Anterior cingulate cortex (tissue), 58 donors: ENCODE measurements at regions not wholly inside any gene's neighbourhood (a gene's known extent, or its start where the extent isn't known, plus 50 kb on each side); places are given as distances from the start of the nearest gene placed in this dataset.

ENCODE experiments used
- DNase-seq, 58 donors: peaks; one replicate each; lab custom pipeline; 2025; lab: John Stamatoyannopoulos, UW

- no peak for DNase-seq
Observed at GRCh38 chr2:184463102-184463865, 135.0 kb upstream of the ZNF804A start.

GRCh38 chr2:184463866-184464248 lies 134.5 kb upstream of the ZNF804A start:
- DNase-seq, result no peak

GRCh38 chr2:184468826-184469225 lies 129.5 kb upstream of the ZNF804A start:
- no peak for DNase-seq

- no peak for DNase-seq
Observed at GRCh38 chr2:184472481-184472880, 125.8 kb upstream of the ZNF804A start.

GRCh38 chr2:184481865-184482264 lies 116.5 kb upstream of the ZNF804A start:
- no peak for DNase-seq

- DNase-seq, result no peak
Observed at GRCh38 chr2:184498936-184499335, 99.4 kb upstream of the ZNF804A start.

GRCh38 chr2:184504252-184504651 lies 94.1 kb upstream of the ZNF804A start:
- DNase-seq, result no peak

GRCh38 chr2:184507254-184507653 lies 91.1 kb upstream of the ZNF804A start:
- DNase-seq, result no peak

GRCh38 chr2:184517402-184517801 lies 80.9 kb upstream of the ZNF804A start:
- DNase-seq, result no peak

- DNase-seq, result no peak
Observed at GRCh38 chr2:184520441-184520840, 77.9 kb upstream of the ZNF804A start.

GRCh38 chr2:184523732-184524131 lies 74.6 kb upstream of the ZNF804A start:
- DNase-seq, result no peak

GRCh38 chr2:184524551-184525382 lies 73.6 kb upstream of the ZNF804A start:
- no peak for DNase-seq

- DNase-seq, result no peak
Observed at GRCh38 chr2:184527058-184527457, 71.3 kb upstream of the ZNF804A start.

- DNase-seq, result no peak
Observed at GRCh38 chr2:184528119-184528518, 70.2 kb upstream of the ZNF804A start.

- no peak for DNase-seq
Observed at GRCh38 chr2:184530239-184530638, 68.1 kb upstream of the ZNF804A start.

GRCh38 chr2:184530959-184531358 lies 67.4 kb upstream of the ZNF804A start:
- no peak for DNase-seq

GRCh38 chr2:184532551-184532950 lies 65.8 kb upstream of the ZNF804A start:
- no peak for DNase-seq

- DNase-seq, result no peak
Observed at GRCh38 chr2:184534986-184535385, 63.3 kb upstream of the ZNF804A start.

GRCh38 chr2:184540246-184540789 lies 58.0 kb upstream of the ZNF804A start:
- no peak for DNase-seq

- no peak for DNase-seq
Observed at GRCh38 chr2:184541591-184541990, 56.7 kb upstream of the ZNF804A start.

GRCh38 chr2:184543832-184544231 lies 54.5 kb upstream of the ZNF804A start:
- no peak for DNase-seq
